ENCODE measurements at regions not wholly inside any gene's neighbourhood (a gene's known extent, or its start where the extent isn't known, plus 50 kb on each side); places are given as distances from the start of the nearest gene placed in this dataset.

GRCh38 chr6:141675957-141676356, 456.8 kb upstream of the GJE1 start:
- in situ Hi-C loops (cut with MboI; ENCODE audit: low sequenced_read_pairs in 4 of 4) (no loop called here), intact Hi-C loops (cut with DNase I; ENCODE audit: low total_unique reads) (no loop called here)
- no peak for DNase-seq
- ATAC-seq, result no peak
- H3K4me3 ChIP-seq, result no peak overlapping the region
- no peaks in the 10 kb centered on the region for H3K27me3 ChIP-seq
- H3K27ac ChIP-seq, result no peak overlapping the region
- no peaks in the 10 kb centered on the region for H3K9me3 ChIP-seq
- no peak for TF ChIP-seq POLR2A (IDR thresholded peaks at IDR 0.05)
- no peak for TF ChIP-seq CTCF (IDR thresholded peaks at IDR 0.05 in 4 of 5, conservative IDR thresholded peaks at IDR 0.05 in 1 of 5)
- no peaks in the 10 kb centered on the region for H3K36me3 ChIP-seq
- no peaks in the 10 kb centered on the region for H3K4me1 ChIP-seq

- Histone ChIP-seq H3K4me3 (no peak overlapping the region), H3K27ac (no peak overlapping the region), H3K4me1 (no peaks in the 10 kb centered on the region), H3K27me3 (no peaks in the 10 kb centered on the region), H3K9me3 (no peaks in the 10 kb centered on the region), H3K36me3 (no peaks in the 10 kb centered on the region)
- no peak for DNase-seq
- in situ Hi-C loops (cut with MboI; ENCODE audit: low sequenced_read_pairs in 4 of 4), result no loop called here
- ATAC-seq, result no peak
- intact Hi-C loops (cut with DNase I; ENCODE audit: low total_unique reads), result no loop called here
- TF ChIP-seq POLR2A (IDR thresholded peaks at IDR 0.05), result no peak
- no peak for TF ChIP-seq CTCF (IDR thresholded peaks at IDR 0.05 in 4 of 5, conservative IDR thresholded peaks at IDR 0.05 in 1 of 5)
Observed at GRCh38 chr6:141669141-141669540, 463.6 kb upstream of the GJE1 start.

- ATAC-seq (no peak), DNase-seq (no peak)
- no peaks in the 10 kb centered on the region for H3K9me3 ChIP-seq
- no peak overlapping the region for H3K4me3 ChIP-seq
- H3K4me1 ChIP-seq, result no peaks in the 10 kb centered on the region
- no peak for TF ChIP-seq CTCF (IDR thresholded peaks at IDR 0.05 in 4 of 5, conservative IDR thresholded peaks at IDR 0.05 in 1 of 5)
- TF ChIP-seq POLR2A (IDR thresholded peaks at IDR 0.05), result no peak
- in situ Hi-C loops (cut with MboI; ENCODE audit: low sequenced_read_pairs in 4 of 4) (no loop called here), intact Hi-C loops (cut with DNase I; ENCODE audit: low total_unique reads) (no loop called here)
- H3K36me3 ChIP-seq, result no peaks in the 10 kb centered on the region
- no peak overlapping the region for H3K27ac ChIP-seq
- H3K27me3 ChIP-seq, result no peaks in the 10 kb centered on the region
Observed at GRCh38 chr6:141667580-141668309, 465.0 kb upstream of the GJE1 start.

- TF ChIP-seq CTCF (IDR thresholded peaks at IDR 0.05 in 4 of 5, conservative IDR thresholded peaks at IDR 0.05 in 1 of 5) (no peak), POLR2A (IDR thresholded peaks at IDR 0.05) (no peak)
- Histone ChIP-seq H3K27ac (no peak overlapping the region), H3K27me3 (no peaks in the 10 kb centered on the region), H3K36me3 (no peaks in the 10 kb centered on the region), H3K4me1 (no peaks in the 10 kb centered on the region), H3K4me3 (no peak overlapping the region), H3K9me3 (no peaks in the 10 kb centered on the region)
- DNase-seq (no peak), ATAC-seq (no peak)
- in situ Hi-C loops (cut with MboI; ENCODE audit: low sequenced_read_pairs in 4 of 4) (no loop called here), intact Hi-C loops (cut with DNase I; ENCODE audit: low total_unique reads) (no loop called here)
Observed at GRCh38 chr6:141666187-141666586, 466.5 kb upstream of the GJE1 start.

GRCh38 chr6:141664744-141665143, 468.0 kb upstream of the GJE1 start:
- H3K9me3 ChIP-seq, result no peaks in the 10 kb centered on the region
- no peaks in the 10 kb centered on the region for H3K27me3 ChIP-seq
- H3K36me3 ChIP-seq, result no peaks in the 10 kb centered on the region
- H3K27ac ChIP-seq, result no peak overlapping the region
- ATAC-seq (no peak), DNase-seq (no peak)
- no peak overlapping the region for H3K4me3 ChIP-seq
- intact Hi-C loops (cut with DNase I; ENCODE audit: low total_unique reads), result no loop called here
- no peaks in the 10 kb centered on the region for H3K4me1 ChIP-seq
- in situ Hi-C loops (cut with MboI; ENCODE audit: low sequenced_read_pairs in 4 of 4), result no loop called here
- no peak for TF ChIP-seq CTCF (IDR thresholded peaks at IDR 0.05 in 4 of 5, conservative IDR thresholded peaks at IDR 0.05 in 1 of 5)
- no peak for TF ChIP-seq POLR2A (IDR thresholded peaks at IDR 0.05)
